ENCODE measurements at regions not wholly inside any gene's neighbourhood (a gene's known extent, or its start where the extent isn't known, plus 50 kb on each side); places are given as distances from the start of the nearest gene placed in this dataset.
A peak's percentile ranks its signal among the peaks of the same experiment; 100 is the strongest.

- no peak for DNase-seq (ENCODE audit: low read depth in 2 of 2)
These were observed 50.5 kb upstream of the PRDM1 start for GRCh38 chr6:106035655-106036054.

- no peak for DNase-seq (ENCODE audit: low read depth in 2 of 2)
These were observed 52.3 kb upstream of the PRDM1 start for GRCh38 chr6:106033806-106034205.

GRCh38 chr6:106027758-106028157, 58.4 kb upstream of the PRDM1 start:
- no peak for DNase-seq (ENCODE audit: low read depth in 2 of 2)

GRCh38 chr6:106026748-106027715, 59.1 kb upstream of the PRDM1 start:
- DNase-seq (ENCODE audit: low read depth in 2 of 2): no peak

GRCh38 chr6:106025655-106026054, 60.5 kb upstream of the PRDM1 start:
- DNase-seq (ENCODE audit: low read depth in 2 of 2): no peak

GRCh38 chr6:106022801-106023200, 63.3 kb upstream of the PRDM1 start:
- DNase-seq (ENCODE audit: low read depth in 2 of 2): no peak

- DNase-seq (ENCODE audit: low read depth in 2 of 2): no peak
These were observed 68.7 kb upstream of the PRDM1 start for GRCh38 chr6:106017454-106017853.

- no peak for DNase-seq (ENCODE audit: low read depth in 2 of 2)
These were observed 71.2 kb upstream of the PRDM1 start for GRCh38 chr6:106014955-106015354.

- no peak for DNase-seq (ENCODE audit: low read depth in 2 of 2)
These were observed 74.7 kb upstream of the PRDM1 start for GRCh38 chr6:106011476-106011875.

- DNase-seq (ENCODE audit: low read depth in 2 of 2): no peak
These were observed 80.2 kb upstream of the PRDM1 start for GRCh38 chr6:106005954-106006353.

- no peak for DNase-seq (ENCODE audit: low read depth in 2 of 2)
These were observed 81.1 kb upstream of the PRDM1 start for GRCh38 chr6:106005013-106005412.

GRCh38 chr6:106003268-106003987, 82.7 kb upstream of the PRDM1 start:
- DNase-seq (ENCODE audit: low read depth in 2 of 2): no peak

- DNase-seq (ENCODE audit: low read depth in 2 of 2): no peak
These were observed 84.1 kb upstream of the PRDM1 start for GRCh38 chr6:106002005-106002404.

- no peak for DNase-seq (ENCODE audit: low read depth in 2 of 2)
These were observed 85.2 kb upstream of the PRDM1 start for GRCh38 chr6:106000935-106001334.

- DNase-seq (ENCODE audit: low read depth in 2 of 2): no peak
These were observed 88.7 kb upstream of the PRDM1 start for GRCh38 chr6:105997482-105997881.

GRCh38 chr6:105995391-105995865, 90.7 kb upstream of the PRDM1 start:
- no peak for DNase-seq (ENCODE audit: low read depth in 2 of 2)

- peak in 1 of 2 donors; percentile 40 for DNase-seq (ENCODE audit: low read depth in 2 of 2)
These were observed 91.3 kb upstream of the PRDM1 start for GRCh38 chr6:105994591-105995390.

- DNase-seq (ENCODE audit: low read depth in 2 of 2): no peak
These were observed 92.0 kb upstream of the PRDM1 start for GRCh38 chr6:105994118-105994590.

- DNase-seq (ENCODE audit: low read depth in 2 of 2): no peak
These were observed 92.6 kb upstream of the PRDM1 start for GRCh38 chr6:105993341-105994117.

GRCh38 chr6:105992315-105992961, 93.7 kb upstream of the PRDM1 start:
- peak; percentile 78 to 82 for DNase-seq (ENCODE audit: low read depth in 2 of 2)

Data from stimulated activated CD8-positive, alpha-beta memory T cell treated with anti-CD3 and anti-CD28 coated beads, Interleukin-2, amount 100 ng/mL, for 48 hours (primary cell).